Activated naive CD8-positive, alpha-beta T cell treated with anti-CD3 and anti-CD28 coated beads, Interleukin-2, amount 50 U/mL, for 24 hours (primary cell): ENCODE measurements at regions not wholly inside any gene's neighbourhood (a gene's known extent, or its start where the extent isn't known, plus 50 kb on each side); places are given as distances from the start of the nearest gene placed in this dataset.

Experiments
- ATAC-seq: fragments of 150-1000 bp; cut with Tn5 transposase; one replicate; pipeline ENCODE4 v1.10.0; 2021
- DNase-seq: peaks from one replicate; pipeline ENCODE4 v3.0.0; 2021
- H3K27ac Mint-ChIP-seq: one replicate; pipeline ENCODE4 v1.8.0; 2021; ENCODE audit warnings: mild to moderate bottlenecking, mixed read lengths
- H3K27me3 Mint-ChIP-seq: one replicate; pipeline ENCODE4 v1.8.0; 2021; ENCODE audit warnings: mixed read lengths
- H3K36me3 Mint-ChIP-seq: one replicate; pipeline ENCODE4 v1.8.0; 2021; ENCODE audit warnings: low read depth, mixed read lengths
- H3K4me1 Mint-ChIP-seq: one replicate; pipeline ENCODE4 v1.8.0; 2021; ENCODE audit warnings: mixed read lengths
- H3K4me3 Mint-ChIP-seq: one replicate; pipeline ENCODE4 v1.8.0; 2021; ENCODE audit warnings: mild to moderate bottlenecking, moderate library complexity, mixed read lengths
- H3K9me3 Mint-ChIP-seq: one replicate; pipeline ENCODE4 v1.8.0; 2021; ENCODE audit warnings: mixed read lengths

DNA sequence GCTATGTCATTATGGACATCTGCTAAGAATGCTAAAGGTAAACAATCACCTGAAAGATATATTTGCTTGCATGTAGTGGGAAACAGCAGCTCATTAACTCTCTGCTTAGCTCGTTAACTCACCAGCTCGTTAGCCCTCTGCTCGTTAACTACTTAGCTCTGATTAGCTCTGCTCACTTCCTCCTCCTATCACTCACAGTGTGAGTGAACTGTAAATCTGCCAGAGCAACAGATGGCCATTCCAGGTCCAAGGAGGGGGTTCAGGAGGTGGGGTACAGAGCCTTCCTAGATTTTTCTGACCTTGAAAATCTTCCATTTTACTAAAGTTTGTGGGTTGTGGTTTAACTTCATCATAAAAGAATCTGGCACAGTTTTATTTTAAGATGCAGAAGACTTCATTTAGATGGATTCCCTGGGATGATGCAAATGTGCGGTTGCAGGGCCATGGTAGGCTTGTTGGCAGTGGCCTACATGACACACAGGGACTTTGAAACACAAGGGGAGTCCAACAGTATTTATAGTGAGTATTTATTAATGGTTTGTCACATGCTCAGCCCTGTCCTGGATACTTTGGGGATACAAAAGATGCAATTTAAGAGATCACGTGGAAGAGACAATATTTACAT, 1633.7 kb upstream of the CELF4 start:
- no peak overlapping the region for H3K27ac Mint-ChIP-seq
- DNase-seq (no peak), ATAC-seq (no peak)
- H3K36me3 Mint-ChIP-seq, result no peaks in the 10 kb centered on the region
- H3K9me3 Mint-ChIP-seq, result peaks cover 4% of the 10 kb centered on the region
- H3K4me3 Mint-ChIP-seq, result no peak overlapping the region
- no peaks in the 10 kb centered on the region for H3K27me3 Mint-ChIP-seq
- H3K4me1 Mint-ChIP-seq, result no peaks in the 10 kb centered on the region

DNA sequence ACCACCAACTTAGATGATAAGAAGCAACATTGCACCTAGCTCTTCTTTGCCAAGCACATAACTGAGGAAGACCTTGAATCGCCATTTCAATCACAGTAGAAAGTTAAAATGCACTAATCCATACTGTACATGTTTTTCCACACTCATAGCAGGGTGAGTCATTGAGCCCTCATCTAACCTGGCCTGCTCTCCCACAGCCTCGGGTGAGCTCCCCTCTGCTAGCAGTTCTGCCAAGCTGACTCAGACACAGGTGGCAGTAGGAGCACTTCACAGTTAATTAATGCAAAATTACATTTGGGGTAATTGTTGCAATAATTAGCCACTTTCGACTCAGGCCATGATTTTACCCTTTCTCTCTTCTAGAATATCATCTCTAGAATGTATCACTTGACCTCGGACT, 1632.8 kb upstream of the CELF4 start:
- H3K4me1 Mint-ChIP-seq, result no peaks in the 10 kb centered on the region
- peaks cover 6% of the 10 kb centered on the region for H3K9me3 Mint-ChIP-seq
- no peak overlapping the region for H3K4me3 Mint-ChIP-seq
- no peaks in the 10 kb centered on the region for H3K36me3 Mint-ChIP-seq
- H3K27ac Mint-ChIP-seq, result no peak overlapping the region
- no peak for ATAC-seq
- H3K27me3 Mint-ChIP-seq, result no peaks in the 10 kb centered on the region
- no peak for DNase-seq

DNA sequence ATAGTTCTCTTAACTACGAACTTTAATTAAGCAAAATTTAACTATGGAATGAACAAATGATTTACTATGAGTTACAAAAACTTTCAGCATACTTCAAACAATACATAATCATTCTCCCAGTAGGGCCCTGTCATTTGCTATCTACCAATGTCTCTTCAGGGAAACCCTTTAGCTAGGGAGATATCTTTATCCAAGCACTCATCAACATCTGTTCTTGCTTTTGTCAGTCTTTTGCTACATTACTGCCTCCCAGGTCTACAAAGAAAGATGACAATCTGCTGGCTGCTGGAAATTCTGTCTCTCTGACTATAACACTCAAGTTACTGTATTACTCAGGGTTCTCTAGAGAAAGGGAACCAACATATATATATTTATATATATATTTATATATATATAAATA, 1626.3 kb upstream of the CELF4 start:
- Mint-ChIP-seq H3K36me3 (no peaks in the 10 kb centered on the region), H3K27ac (no peak overlapping the region), H3K9me3 (peaks cover 4% of the 10 kb centered on the region), H3K27me3 (no peaks in the 10 kb centered on the region), H3K4me1 (no peaks in the 10 kb centered on the region), H3K4me3 (no peak overlapping the region)
- DNase-seq (no peak), ATAC-seq (no peak)

DNA sequence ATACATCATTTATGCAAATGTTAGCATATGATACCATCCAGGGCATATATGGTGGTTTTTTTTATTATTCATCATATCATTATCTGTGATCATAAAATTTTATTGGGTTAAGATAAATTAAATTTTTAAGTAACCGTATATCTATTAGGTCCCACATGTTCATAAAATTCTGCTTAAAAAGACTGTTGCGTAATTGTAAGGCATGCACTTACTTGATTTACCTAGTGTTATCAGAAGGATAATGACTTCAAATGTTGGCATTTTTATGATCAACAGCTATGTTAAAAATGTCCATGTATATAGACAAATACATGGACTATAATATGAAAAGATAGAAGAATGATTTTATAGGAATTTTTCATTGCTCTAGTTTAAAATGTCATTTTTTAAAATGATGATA, 1625.5 kb upstream of the CELF4 start:
- Mint-ChIP-seq H3K27me3 (no peaks in the 10 kb centered on the region), H3K9me3 (peaks cover 4% of the 10 kb centered on the region), H3K27ac (no peak overlapping the region), H3K36me3 (no peaks in the 10 kb centered on the region), H3K4me3 (no peak overlapping the region), H3K4me1 (no peaks in the 10 kb centered on the region)
- no peak for DNase-seq
- ATAC-seq, result no peak

DNA sequence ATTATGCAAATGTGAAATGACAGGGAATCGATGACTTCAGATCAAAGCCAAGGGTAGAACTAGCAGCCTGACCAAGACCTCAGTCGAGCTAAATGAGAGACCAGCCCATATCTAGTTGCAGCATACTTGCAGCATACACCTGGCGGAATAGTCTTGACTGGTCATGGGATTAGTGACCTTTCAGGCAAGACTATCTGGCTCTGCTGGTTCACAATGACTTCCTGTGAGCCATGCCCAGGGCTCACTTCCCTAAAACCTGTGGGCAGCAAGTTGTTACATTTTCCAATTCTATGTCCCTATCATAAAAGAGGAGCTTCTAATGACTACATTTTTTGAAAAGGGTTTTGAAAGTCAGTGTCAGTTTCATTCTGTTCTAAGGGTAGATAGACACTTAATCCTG, 1624.9 kb upstream of the CELF4 start:
- no peaks in the 10 kb centered on the region for H3K27me3 Mint-ChIP-seq
- no peaks in the 10 kb centered on the region for H3K4me1 Mint-ChIP-seq
- no peak overlapping the region for H3K4me3 Mint-ChIP-seq
- no peak overlapping the region for H3K27ac Mint-ChIP-seq
- H3K36me3 Mint-ChIP-seq, result no peaks in the 10 kb centered on the region
- DNase-seq, result no peak
- ATAC-seq, result no peak
- peaks cover 4% of the 10 kb centered on the region for H3K9me3 Mint-ChIP-seq

DNA sequence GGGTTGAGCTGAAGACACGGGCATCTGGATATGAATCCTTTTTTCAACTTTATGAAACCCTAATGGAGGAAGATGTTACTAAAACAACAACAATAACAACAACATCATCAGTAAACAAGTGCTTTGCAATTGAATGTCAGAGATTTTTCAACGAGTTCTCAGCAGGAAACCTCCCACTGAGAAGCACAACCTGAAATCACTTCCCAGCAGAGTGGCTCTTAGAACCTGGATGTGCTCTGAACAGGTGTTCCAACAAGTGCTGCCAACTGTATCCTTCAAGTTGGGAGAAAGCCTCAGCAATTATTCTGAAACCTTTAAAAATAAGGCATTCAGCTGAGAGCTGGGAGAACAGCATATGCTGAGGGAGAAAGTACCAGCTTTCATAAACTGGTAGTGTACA, 1622.7 kb upstream of the CELF4 start:
- ATAC-seq, result no peak
- Mint-ChIP-seq H3K4me3 (no peak overlapping the region), H3K27me3 (no peaks in the 10 kb centered on the region), H3K9me3 (no peaks in the 10 kb centered on the region), H3K36me3 (no peaks in the 10 kb centered on the region), H3K4me1 (no peaks in the 10 kb centered on the region), H3K27ac (no peak overlapping the region)
- DNase-seq, result no peak

DNA sequence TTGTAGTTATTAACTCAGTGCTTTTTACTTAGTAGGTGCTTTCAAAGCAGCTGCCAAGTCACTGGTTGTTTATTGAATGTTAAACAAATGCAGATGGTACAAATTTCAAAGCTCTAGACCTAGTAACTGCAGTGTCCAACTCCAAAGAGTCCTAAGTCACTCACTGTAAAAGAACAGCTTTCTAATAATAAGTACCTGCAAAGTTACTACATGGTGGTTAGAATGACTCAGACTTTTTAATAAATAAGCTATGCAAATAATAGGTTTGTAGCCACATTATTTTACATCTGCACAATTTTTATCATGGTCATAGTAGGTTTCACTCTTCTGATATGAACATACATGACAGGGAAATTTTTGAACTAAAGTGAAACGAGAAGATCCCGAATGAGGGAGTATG, 1620.4 kb upstream of the CELF4 start:
- Mint-ChIP-seq H3K4me3 (no peak overlapping the region), H3K4me1 (no peaks in the 10 kb centered on the region), H3K36me3 (no peaks in the 10 kb centered on the region), H3K27ac (no peak overlapping the region), H3K27me3 (no peaks in the 10 kb centered on the region), H3K9me3 (peaks cover 3% of the 10 kb centered on the region)
- ATAC-seq (no peak), DNase-seq (no peak)

DNA sequence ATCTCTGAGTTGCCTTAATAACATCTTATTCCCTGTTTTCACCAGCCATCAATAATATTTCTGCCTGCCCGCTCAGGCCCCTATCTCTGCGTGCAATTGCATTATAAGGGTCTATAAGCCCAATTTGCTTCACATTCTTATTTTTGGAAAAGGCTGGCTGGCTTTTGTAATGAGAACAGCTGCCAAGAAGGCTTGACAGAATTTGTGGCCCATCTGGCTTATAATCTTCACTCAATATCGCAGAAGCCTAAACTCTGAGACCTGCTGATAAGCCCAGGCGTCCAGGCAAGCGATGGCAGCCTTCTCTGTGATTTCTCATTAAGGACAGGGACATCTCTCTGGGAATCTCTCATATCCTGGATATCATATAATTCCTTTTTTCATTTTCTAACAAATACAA, 1618.6 kb upstream of the CELF4 start:
- Mint-ChIP-seq H3K36me3 (no peaks in the 10 kb centered on the region), H3K9me3 (peaks cover 10% of the 10 kb centered on the region), H3K27me3 (no peaks in the 10 kb centered on the region), H3K4me1 (no peaks in the 10 kb centered on the region), H3K27ac (no peak overlapping the region), H3K4me3 (no peak overlapping the region)
- DNase-seq, result no peak
- no peak for ATAC-seq

DNA sequence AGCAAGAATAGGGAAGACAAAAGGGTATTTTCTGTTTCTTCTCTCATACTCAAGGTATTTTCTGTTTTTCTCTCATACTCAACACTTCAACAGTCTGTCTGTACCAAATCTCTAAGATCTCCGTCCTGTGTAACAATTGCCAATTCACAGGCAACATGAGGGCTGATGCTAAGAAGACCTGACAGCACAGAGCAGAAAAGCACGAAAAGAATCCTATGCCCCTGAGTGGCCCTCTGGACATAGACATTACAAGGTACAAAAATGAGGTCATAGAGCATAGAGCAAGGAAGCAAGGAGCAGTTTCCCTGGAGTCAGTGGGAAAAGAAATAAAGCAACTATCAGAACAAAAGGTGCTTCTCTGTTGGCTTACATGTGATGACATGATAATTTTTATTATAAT, 1612.6 kb upstream of the CELF4 start:
- no peaks in the 10 kb centered on the region for H3K36me3 Mint-ChIP-seq
- ATAC-seq, result no peak

DNA sequence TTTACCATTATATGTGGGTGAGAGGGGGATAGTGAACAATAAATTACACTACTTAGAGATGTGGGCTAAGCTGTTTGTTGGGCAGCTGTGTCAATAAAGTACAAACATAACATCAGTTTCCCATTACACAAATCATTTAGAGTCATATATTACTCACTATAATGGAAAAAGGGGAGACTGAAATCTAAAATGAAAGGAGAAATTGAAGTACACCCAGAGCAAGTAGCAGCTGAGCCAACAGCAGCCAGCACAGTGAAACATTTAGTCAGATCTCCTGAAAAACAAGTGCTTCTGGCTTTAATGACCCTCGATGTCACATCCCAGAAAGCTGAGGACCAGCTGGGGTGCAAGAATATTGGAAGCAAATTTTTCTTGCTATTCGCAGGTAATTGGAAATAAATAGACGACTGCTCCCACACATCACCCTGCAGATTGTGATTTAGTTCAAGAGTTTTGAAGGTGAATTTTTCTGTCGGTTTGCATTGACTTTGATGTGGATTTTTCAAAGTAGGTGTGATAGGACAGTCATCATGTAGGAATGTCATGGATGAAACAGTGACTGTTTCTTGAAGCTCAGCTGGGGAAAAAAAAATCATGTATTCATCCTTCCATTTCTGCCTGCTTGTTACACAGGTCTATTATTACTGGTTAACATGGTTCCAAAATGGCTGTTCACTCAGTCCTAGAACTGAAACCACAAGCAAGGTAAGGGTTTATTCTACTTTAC, 1607.3 kb upstream of the CELF4 start:
- H3K27ac Mint-ChIP-seq, result no peak overlapping the region
- DNase-seq (no peak), ATAC-seq (no peak)
- H3K4me1 Mint-ChIP-seq, result no peaks in the 10 kb centered on the region
- H3K36me3 Mint-ChIP-seq, result no peaks in the 10 kb centered on the region
- H3K4me3 Mint-ChIP-seq, result no peak overlapping the region
- H3K9me3 Mint-ChIP-seq, result no peaks in the 10 kb centered on the region
- H3K27me3 Mint-ChIP-seq, result no peaks in the 10 kb centered on the region

More for the DNA sequence above, 1612.6 kb upstream of the CELF4 start:
- no peak for DNase-seq
- no peak overlapping the region for H3K4me3 Mint-ChIP-seq
- H3K27ac Mint-ChIP-seq, result no peak overlapping the region
- peaks cover 10% of the 10 kb centered on the region for H3K9me3 Mint-ChIP-seq
- H3K27me3 Mint-ChIP-seq, result no peaks in the 10 kb centered on the region
- no peaks in the 10 kb centered on the region for H3K4me1 Mint-ChIP-seq

DNA sequence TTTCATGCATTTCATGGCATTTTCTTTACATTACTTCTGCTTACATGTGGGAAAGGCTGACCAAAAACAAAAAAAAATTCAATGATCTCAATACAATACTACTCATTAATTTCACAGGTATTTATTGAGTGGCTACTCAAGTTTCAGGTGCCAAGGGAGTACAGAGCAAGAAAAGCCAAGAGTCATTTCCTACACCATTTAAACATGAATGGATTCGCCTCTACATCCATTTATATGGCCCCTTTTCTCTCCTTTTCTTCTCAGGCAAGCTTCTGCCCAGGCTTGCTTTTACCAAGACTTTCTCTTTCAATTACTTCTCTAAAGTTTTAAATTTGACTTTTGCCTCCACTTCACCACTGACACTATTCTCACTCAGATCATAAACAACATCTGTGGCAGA, 1603.1 kb upstream of the CELF4 start:
- peaks cover 7% of the 10 kb centered on the region for H3K9me3 Mint-ChIP-seq
- H3K36me3 Mint-ChIP-seq, result no peaks in the 10 kb centered on the region
- no peak overlapping the region for H3K4me3 Mint-ChIP-seq
- no peaks in the 10 kb centered on the region for H3K27me3 Mint-ChIP-seq
- H3K4me1 Mint-ChIP-seq, result no peaks in the 10 kb centered on the region
- ATAC-seq (no peak), DNase-seq (no peak)
- H3K27ac Mint-ChIP-seq, result no peak overlapping the region

DNA sequence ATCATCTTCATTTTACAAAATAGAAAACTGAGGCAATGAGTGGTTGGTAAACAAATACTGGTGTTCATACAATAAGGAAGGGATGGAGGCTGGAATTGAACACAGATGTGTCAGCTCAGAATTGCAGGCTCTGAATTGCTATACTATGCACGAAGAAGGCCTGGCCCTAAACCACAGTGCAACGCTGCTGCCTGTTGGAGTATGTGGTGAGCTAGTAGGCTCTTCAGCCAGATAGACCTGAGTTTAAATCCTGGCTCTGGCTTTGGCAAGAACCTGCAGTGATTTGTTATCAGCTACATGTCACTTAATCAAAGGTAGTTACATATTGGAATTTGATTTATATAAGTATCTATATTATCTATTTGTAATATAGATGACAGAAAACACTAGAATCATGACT, 1602.4 kb upstream of the CELF4 start:
- no peak for ATAC-seq
- DNase-seq, result no peak
- Mint-ChIP-seq H3K27ac (no peak overlapping the region), H3K4me3 (no peak overlapping the region), H3K9me3 (peaks cover 7% of the 10 kb centered on the region), H3K27me3 (no peaks in the 10 kb centered on the region), H3K36me3 (no peaks in the 10 kb centered on the region), H3K4me1 (no peaks in the 10 kb centered on the region)

DNA sequence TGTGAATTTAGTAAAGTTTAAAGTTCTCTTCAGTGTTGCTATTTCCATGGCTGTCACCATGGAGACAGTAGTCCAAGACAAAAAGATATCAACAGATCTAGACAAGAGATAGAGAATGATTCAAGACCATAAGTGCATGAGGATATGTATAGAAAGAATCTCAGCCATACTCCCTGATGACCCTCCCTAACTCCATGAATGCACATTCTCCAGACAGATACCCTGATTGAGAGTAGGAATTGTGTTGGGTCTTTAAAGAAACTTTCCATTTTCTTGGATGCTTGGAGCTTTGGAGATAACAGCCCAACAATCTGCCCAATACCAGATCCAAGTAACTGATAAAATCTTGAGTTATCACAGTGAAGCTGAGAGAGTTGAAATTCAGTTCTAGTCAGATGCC, 1601.2 kb upstream of the CELF4 start:
- peaks cover 7% of the 10 kb centered on the region for H3K9me3 Mint-ChIP-seq
- H3K27ac Mint-ChIP-seq, result no peak overlapping the region
- no peaks in the 10 kb centered on the region for H3K27me3 Mint-ChIP-seq
- no peaks in the 10 kb centered on the region for H3K4me1 Mint-ChIP-seq
- no peak overlapping the region for H3K4me3 Mint-ChIP-seq
- no peaks in the 10 kb centered on the region for H3K36me3 Mint-ChIP-seq
- ATAC-seq (no peak), DNase-seq (no peak)

DNA sequence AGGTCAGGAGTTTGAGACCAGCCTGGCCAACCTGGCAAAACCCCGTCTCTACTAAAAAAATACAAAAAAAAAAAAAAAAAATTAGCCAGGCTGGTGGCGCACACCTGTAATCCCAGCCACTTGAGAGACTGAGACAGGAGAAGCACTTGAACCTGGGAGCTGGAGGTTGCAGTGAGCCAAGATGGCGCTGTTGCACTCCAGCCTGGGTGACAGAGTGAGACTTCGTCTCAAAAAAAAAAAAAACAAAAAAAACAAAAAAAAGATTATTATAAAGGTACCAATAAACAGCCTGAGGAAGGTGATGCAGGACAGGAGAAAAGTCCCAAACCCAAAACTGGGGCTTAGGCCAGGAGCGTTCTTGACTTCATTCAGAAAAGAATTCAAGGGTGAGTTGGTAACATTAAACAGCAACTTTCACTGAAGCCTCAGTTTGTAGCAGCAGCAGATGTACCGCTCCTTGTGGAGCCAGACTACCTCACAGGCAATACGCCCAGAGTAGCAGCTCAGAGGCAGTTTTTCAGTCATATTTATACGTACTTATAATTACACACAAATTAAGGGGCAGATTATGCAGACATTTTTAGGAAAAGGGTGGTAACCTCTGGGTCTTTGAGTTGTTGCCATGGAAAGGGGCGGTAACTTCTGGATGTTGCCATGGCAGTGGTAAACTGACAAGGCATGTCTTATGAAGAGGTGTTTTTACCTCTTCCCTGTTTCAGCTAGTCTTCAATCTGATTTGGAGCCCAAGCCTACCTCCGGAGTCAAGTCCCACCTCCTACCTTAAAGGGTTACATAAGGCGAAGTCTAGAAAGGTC, 1596.6 kb upstream of the CELF4 start:
- Mint-ChIP-seq H3K36me3 (no peaks in the 10 kb centered on the region), H3K27me3 (no peaks in the 10 kb centered on the region), H3K9me3 (peaks cover 12% of the 10 kb centered on the region), H3K27ac (no peak overlapping the region), H3K4me1 (no peaks in the 10 kb centered on the region), H3K4me3 (no peak overlapping the region)
- DNase-seq (no peak), ATAC-seq (no peak)

DNA sequence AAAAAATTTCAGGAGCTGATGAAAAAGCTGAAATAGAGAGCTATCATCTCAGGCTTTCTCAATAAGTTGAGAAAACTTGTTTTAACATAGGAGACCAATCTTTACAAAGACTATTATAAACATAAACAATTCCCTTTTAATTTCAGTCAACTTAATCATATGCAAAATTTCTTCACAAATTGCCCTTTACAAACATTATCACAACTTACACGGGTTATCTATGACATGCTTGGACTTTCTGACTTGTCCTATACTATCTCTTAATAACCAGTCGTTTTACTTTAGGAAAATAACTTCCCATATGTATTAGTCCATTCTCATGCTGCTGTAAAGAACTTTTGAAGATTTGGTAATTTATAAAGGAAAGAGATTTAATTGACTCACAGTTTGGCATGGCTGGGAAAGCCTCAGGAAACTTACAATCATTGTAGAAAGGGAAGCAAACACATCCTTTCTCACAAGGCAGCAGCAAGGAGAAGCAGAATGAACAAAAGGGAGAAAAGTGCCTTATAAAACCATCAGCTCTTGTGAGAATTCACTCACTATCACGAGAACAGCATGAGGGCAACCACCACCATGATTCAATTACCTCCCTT, 1583.7 kb upstream of the CELF4 start:
- ATAC-seq, result no peak
- no peak for DNase-seq
- H3K27ac Mint-ChIP-seq, result no peak overlapping the region
- H3K36me3 Mint-ChIP-seq, result no peaks in the 10 kb centered on the region
- peaks cover 17% of the 10 kb centered on the region for H3K9me3 Mint-ChIP-seq
- H3K27me3 Mint-ChIP-seq, result peaks cover 1% of the 10 kb centered on the region
- no peak overlapping the region for H3K4me3 Mint-ChIP-seq
- no peaks in the 10 kb centered on the region for H3K4me1 Mint-ChIP-seq
